ENCODE measurements at regions not wholly inside any gene's neighbourhood (a gene's known extent, or its start where the extent isn't known, plus 50 kb on each side); places are given as distances from the start of the nearest gene placed in this dataset.

GRCh38 chr1:104105465-104105864 lies 355.8 kb downstream of the AMY1C start:
- no peaks in the 10 kb centered on the region for H3K36me3 ChIP-seq
- DNase-seq, result no peak
- peaks cover 0 to 5% (median 0%) of the 10 kb centered on the region in 8 donors for H3K9me3 ChIP-seq
- no peak overlapping the region for H3K27ac ChIP-seq
- 67 to 85% (median 77%) methylated on average over 5 of the region's 5 CpGs for WGBS, 5 donors
- no peaks in the 10 kb centered on the region for H3K27me3 ChIP-seq (replicated peaks in 1 of 7)
- H3K4me3 ChIP-seq, result no peak overlapping the region
- no peaks in the 10 kb centered on the region for H3K4me1 ChIP-seq
- intact Hi-C loops (cut with DNase I; ENCODE audit: low total_unique reads), result no loop called here
- no peak for TF ChIP-seq CTCF (IDR thresholded peaks at IDR 0.05 in 8 of 11, conservative IDR thresholded peaks at IDR 0.05 in 3 of 11)
- TF ChIP-seq POLR2AphosphoS5 (IDR thresholded peaks at IDR 0.05), result no peak
- TF ChIP-seq POLR2A (IDR thresholded peaks at IDR 0.05), result no peak

DNA sequence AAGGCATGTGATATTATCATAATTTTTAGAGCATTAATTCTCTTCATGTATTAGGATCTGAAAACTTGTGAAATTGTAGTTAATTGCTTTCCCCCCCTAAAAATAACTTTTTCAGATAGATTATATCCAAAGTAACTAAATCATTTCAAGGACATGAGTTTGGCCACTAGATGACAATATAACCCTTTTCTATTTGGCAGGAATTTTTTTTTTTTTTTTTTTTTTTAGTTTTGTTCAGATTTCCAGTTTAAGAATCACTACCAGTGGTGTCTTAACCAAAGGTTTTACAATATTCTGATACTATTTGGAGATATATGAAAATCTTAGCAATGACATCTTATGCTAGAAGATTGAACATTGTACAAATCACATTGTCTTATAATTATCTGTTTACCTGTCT lies 370.8 kb downstream of the AMY1C start:
- H3K27ac ChIP-seq, result no peak overlapping the region
- no peaks in the 10 kb centered on the region for H3K36me3 ChIP-seq
- H3K27me3 ChIP-seq (replicated peaks in 1 of 7), result no peaks in the 10 kb centered on the region
- DNase-seq, result no peak
- no peak overlapping the region for H3K4me3 ChIP-seq
- intact Hi-C loops (cut with DNase I; ENCODE audit: low total_unique reads), result no loop called here
- no peaks in the 10 kb centered on the region for H3K9me3 ChIP-seq
- TF ChIP-seq POLR2AphosphoS5 (IDR thresholded peaks at IDR 0.05) (no peak), POLR2A (IDR thresholded peaks at IDR 0.05) (no peak), CTCF (IDR thresholded peaks at IDR 0.05 in 8 of 11, conservative IDR thresholded peaks at IDR 0.05 in 3 of 11) (no peak)
- no peaks in the 10 kb centered on the region for H3K4me1 ChIP-seq

DNA sequence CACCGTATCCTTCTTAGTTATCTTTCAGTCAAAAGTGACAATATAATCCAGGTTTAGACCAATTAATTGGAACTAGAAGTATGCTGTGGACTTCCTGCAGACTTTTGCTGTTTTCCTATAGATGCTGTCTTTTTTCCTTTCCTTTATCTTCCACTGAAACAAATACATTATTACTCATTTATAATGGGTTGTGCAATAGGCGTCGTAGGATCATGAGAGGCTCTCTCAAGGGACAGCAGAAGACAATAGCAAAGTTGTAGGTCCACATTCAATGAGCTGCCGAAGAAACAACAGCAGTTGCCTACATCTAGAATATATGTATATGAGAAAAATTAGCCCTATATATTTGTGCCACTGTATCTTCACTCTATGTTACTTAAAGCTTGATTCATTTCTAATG lies 371.6 kb downstream of the AMY1C start:
- DNase-seq, result no peak
- 72 to 88% (median 79%) methylated on average over 4 of the region's 4 CpGs for WGBS, 5 donors
- no peaks in the 10 kb centered on the region for H3K4me1 ChIP-seq
- no peak overlapping the region for H3K27ac ChIP-seq
- TF ChIP-seq CTCF (IDR thresholded peaks at IDR 0.05 in 8 of 11, conservative IDR thresholded peaks at IDR 0.05 in 3 of 11) (no peak), POLR2AphosphoS5 (IDR thresholded peaks at IDR 0.05) (no peak), POLR2A (IDR thresholded peaks at IDR 0.05) (no peak)
- H3K36me3 ChIP-seq, result no peaks in the 10 kb centered on the region
- H3K4me3 ChIP-seq, result no peak overlapping the region
- intact Hi-C loops (cut with DNase I; ENCODE audit: low total_unique reads), result no loop called here
- no peaks in the 10 kb centered on the region for H3K9me3 ChIP-seq
- H3K27me3 ChIP-seq (replicated peaks in 1 of 7), result no peaks in the 10 kb centered on the region

DNA sequence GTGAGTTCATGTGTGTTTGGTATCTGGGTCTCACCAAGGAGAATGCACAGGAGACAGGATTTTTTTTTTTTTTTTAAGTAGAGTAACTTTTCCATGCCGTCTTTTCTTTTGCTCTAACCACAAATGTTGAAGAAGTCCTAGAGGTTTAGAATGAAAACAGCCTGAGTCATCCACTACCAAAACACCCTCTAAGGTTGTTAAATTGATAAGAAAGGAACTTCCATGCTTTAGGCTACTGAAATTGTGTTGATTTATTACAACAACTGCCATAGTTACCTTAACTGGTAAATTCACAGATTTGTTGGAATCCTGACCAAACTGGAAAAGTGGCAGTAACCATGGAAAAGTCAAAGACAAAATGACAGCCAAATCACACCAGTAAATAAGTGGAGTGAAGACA lies 375.6 kb downstream of the AMY1C start:
- intact Hi-C loops (cut with DNase I; ENCODE audit: low total_unique reads), result no loop called here
- H3K27ac ChIP-seq, result no peak overlapping the region
- H3K9me3 ChIP-seq, result no peaks in the 10 kb centered on the region
- no peak for DNase-seq
- H3K4me1 ChIP-seq, result no peaks in the 10 kb centered on the region
- no peaks in the 10 kb centered on the region for H3K36me3 ChIP-seq
- WGBS, 5 donors, result 18 to 39% (median 24%) methylated on average over 1 of the region's 1 CpG
- TF ChIP-seq CTCF (IDR thresholded peaks at IDR 0.05 in 8 of 11, conservative IDR thresholded peaks at IDR 0.05 in 3 of 11) (no peak), POLR2AphosphoS5 (IDR thresholded peaks at IDR 0.05) (no peak), POLR2A (IDR thresholded peaks at IDR 0.05) (no peak)
- H3K27me3 ChIP-seq (replicated peaks in 1 of 7), result no peaks in the 10 kb centered on the region
- H3K4me3 ChIP-seq, result no peak overlapping the region
